NT2/D1 (cell line): ENCODE measurements at regions not wholly inside any gene's neighbourhood (a gene's known extent, or its start where the extent isn't known, plus 50 kb on each side); places are given as distances from the start of the nearest gene placed in this dataset.

Source experiments
- YY1 ChIP-seq: IDR thresholded peaks from 2 replicates; pipeline ENCODE4 v1.6.1; 2011; ENCODE audit not compliant: insufficient read length, insufficient read depth
- ZNF274 ChIP-seq: IDR thresholded peaks from 2 replicates; pipeline ENCODE4 v1.6.1; 2011; ENCODE audit warnings: mild to moderate bottlenecking, low read depth, low read length

- no peak for TF ChIP-seq ZNF274
- TF ChIP-seq YY1 = no peak
These were observed 318.2 kb downstream of the MAFB start for GRCh38 chr20:40370800-40371199.
